ENCODE measurements at regions not wholly inside any gene's neighbourhood (a gene's known extent, or its start where the extent isn't known, plus 50 kb on each side); places are given as distances from the start of the nearest gene placed in this dataset.
"Not testable (repeated sequence)": the region's sequence is repeated elsewhere in the genome, so short reads cannot be mapped to it uniquely, and the experiment has no call there.

- DNase-seq = no peak
Measured at GRCh38 chr3:194189243-194189791, 53.4 kb downstream of the HES1 start.

DNA sequence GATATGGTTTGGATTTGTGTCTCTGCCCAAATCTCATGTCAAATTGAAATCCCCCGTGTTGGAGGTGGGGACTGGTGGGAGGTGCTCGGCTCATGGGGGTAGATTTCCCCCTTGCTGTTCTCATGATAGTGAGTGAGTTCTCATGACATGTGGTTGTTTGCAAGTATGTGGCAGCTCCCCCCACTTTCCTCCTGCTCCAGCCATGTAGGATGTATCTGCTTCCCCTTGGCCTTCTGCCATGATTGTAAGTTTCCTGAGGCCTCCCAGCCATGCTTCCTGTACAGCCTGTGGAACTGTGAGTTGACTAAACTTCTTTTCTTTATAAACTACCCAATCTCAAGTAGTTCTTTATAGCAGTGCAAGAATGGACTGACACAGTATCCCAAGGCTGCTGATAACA lies 55.9 kb downstream of the HES1 start:
- not testable (repeated sequence) for DNase-seq

- no peak for DNase-seq
Measured at GRCh38 chr3:194194051-194194756, 58.3 kb downstream of the HES1 start.

- no peak for DNase-seq
Measured at GRCh38 chr3:194194757-194195085, 58.8 kb downstream of the HES1 start.

DNA sequence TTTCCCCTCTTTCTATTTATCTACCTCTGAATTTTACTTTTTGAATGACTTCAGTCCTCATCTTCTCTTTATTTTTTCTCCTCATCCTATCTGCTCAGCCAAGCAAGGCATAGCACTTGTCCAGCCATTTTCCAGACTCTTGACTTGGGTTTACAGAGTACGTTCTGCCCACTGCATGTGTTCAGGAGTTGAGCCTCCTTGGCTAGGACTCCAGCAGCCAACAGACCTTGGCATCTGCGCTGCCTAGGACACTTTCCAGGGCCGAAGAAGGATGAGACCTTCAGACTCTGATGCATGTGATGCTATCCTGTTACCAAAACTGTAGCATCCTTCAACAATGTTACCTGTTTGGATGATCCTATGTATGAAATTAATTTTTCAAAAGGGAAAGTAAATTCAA lies 59.7 kb downstream of the HES1 start:
- DNase-seq = no peak

DNA sequence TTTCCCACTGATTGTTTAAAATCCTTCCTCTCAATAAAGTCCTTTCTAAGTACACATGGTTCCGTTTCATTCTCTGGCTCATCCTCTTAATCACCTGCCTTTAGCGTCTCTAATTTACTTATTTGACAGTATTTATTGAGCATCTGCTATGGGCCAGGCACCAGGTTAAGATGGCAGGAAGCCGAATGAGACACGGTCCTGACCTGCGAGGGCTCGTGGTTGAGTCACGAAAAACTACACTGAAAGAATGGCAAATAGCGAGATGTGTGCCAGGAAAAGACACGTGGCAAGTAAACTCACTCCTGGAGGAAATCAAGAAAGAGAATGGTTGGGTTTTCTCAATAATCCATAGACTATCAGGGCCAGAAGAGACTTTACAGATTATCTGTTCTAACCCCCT lies 60.9 kb downstream of the HES1 start:
- DNase-seq = no peak

DNA sequence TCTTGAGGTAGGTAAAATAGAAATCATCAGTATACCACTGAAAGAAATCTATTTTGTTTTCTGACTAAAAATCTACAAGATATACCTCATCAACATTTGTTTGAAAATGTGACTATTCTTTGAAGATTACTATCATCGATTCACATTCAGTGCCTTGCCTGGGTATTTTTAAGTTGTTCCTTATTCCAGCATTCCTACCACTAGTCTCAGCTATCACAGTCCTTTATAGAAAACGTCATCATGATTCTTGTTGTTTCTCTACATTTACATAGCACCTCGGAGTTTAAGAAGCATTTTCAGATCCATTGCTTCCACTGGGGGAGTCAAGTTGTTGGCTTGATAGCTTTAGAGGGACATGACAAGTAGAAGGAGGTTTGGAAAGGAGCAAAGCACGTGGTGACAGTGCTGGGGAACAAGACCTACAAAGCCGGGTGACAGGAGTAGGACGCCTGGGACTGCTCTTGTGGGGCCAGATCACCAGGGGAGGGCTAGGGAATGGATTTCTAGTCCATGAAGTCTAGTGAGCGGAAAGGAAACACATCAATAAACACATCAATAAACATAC lies 61.5 kb downstream of the HES1 start:
- DNase-seq = no peak

DNA sequence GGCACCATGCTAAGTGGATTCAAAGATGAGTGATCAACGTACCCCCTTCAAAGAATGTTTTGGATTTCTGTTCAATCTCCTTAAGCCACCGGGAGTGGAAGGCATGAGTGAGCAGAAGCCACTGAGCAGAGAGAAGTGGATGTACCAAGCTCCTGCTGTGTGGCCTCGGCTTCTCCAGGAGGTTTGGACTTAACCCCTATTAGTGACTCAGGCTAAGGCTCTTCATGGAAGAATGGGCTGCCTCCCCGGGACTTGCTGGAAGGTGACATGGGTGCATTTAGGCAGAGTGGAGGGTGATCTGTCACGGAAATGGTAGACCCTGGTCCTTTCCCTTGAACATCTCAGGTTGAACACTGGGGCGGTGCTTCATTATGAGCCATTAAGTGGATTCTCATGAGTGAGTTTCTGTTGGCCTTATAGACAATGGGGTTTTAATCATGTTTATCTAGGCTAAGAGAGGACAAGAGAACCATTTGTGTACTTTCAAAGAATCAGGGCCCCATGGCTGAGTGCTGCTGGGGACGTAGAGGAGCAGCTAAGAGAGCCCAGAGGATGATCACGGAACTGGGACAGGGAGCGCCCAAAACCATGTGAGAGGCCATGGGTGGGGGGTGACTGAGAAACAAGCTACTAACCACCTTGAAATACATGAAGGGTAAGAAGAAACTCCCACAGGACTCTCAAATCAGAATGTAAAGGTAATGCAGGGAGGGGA lies 62.2 kb downstream of the HES1 start:
- no peak for DNase-seq

GRCh38 chr3:194198938-194199337 lies 63.0 kb downstream of the HES1 start:
- no peak for DNase-seq

DNA sequence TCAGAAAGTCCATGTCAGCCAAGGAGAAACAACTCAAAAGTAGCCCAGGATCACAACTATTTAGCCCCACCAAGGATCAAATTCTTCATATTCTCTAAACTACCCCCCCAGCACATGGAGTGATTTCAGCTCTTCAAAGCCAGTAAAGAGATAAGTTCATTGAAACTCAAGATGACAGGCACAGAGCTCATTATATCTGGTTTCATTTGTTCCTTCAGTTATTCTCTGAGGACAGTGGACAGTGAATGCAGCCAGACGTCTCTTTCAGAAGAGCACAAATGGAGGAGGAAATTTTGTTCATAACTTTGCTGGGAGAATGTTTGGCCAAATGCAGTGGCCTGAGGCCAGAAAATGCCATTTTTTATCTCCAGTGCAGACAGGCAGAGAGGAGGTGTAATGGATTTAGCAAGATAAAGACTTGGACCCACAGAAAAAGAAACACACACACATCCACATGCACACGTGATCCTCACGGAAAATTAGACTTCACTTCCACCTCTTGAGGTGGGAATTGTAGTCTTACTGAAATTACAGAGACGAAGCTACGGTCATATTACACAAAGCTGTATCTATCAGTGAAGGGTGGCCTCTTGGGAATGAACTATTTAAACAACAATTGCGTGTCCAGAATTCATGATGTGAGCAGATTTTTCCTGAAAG lies 64.6 kb downstream of the HES1 start:
- no peak for DNase-seq

DNA sequence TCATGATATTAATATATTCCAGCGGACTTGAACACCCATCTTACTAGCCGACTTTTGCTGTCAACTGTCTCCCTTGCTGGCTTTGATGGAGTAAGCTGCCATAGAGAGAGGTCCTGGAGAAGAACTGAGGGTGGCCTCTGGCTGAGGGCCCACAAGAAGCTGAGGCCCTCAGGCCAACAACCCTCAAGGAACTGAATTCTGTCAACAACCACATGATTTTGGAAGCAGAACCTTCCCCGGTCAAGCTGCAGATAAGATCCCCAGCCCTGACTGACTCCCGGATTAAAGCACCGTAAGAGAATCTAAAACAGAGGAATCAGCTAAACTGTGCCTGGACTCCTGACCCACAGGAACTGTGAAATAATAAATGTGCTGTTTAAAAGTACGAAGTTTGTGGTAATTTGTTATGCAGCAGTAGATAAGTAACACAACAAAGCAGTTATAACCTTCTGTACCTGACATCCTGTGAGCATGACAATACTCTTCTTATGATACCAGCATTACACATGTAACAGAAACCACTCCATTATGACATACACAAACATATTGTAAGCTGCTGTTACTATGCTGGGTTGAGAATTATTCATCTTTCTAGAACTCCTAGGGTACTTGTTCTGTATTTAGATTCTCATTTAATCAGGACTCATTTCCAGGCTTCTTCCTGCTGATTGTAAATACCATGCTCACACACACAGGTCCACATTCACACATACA lies 66.2 kb downstream of the HES1 start:
- no peak for DNase-seq

GRCh38 chr3:194203482-194204041 lies 67.6 kb downstream of the HES1 start:
- DNase-seq = peak; percentile 36 to 43

DNA sequence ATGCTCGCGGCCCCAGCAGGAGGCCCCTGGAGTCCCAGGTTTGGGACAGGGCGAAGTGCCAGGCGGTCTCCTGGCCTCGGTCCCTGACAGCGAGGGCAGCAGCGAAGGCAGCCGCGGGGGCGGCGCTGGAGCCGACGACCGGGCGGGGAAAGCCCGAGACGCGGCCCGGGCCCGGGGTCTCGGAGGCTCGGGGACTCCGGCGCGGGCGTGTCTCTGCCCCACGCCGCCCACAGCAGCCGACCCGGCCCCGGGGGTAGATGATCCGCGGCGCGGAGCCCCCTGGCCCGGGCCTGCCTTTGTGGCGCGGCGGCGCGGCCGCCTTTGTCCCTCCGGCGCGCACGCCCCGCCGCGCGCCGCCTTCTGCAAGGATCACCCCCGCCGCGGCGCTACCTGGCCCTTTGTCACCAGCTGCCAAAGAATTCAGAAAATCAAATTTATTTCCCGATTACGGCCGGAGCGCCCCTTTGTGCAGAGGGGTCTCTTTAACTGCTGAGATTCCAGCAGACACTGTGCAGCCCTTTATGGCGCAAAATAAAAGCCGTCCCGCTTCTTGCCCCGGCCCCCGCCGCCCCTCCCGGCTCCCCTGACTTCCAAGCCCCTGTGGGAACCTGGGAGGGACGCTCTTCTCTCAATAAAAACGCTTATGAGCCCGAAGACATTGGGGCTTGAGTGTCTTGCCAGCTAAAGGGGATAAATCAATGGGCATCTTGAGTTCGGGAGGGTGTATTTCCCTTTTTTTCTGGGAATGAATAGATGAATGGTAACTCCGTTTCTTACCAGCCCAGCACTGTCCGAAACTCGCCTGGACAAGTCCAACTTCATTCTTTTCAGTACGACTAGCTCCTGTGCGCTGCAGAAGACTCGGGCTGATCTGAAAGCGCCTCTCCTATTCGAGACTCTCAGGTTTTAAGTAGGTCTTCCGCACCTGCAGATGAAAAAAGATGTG lies 68.4 kb downstream of the HES1 start:
- DNase-seq = no peak

DNA sequence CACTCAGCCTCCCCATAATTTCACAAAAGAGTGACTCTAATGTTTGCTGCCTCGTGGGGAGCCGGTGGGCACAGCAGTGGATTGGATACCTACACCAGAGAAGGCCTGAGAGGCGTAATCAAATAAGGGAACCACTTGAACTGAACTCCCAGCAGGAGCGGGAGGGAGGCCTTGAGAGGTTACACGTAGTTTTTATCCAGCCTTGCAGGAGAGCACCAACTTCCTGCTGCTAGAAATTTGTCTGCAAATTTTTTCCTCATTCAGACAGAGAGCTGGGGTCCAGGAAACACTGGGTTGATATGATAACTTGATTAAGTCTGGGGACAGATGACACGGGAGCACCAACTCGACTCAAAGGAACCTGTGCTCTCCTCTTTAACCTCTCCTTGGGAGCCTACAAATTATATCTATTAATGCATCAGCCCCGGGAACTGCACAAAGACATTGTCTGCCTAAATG lies 69.8 kb downstream of the HES1 start:
- peak; percentile 72 to 78 for DNase-seq

GRCh38 chr3:194206320-194206719 lies 70.4 kb downstream of the HES1 start:
- no peak for DNase-seq

DNA sequence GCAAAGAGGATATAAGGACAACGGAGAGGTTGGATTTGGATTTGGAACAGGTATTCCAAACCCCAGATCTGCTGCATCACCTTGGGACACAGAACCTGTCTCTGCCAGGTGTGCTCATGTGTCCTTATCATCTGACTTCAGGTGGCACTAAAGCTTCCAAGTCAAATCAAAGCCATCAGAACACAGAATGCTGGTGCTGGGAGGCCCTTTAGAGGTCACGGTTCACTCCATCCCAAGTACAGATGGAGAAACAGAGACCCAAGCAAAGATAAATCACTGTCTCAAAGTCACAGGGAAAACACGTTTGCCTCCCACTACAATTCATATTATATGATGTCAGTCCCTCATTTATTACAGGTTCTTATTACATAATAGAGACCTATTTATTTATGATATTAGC lies 72.8 kb downstream of the HES1 start:
- DNase-seq = no peak

DNA sequence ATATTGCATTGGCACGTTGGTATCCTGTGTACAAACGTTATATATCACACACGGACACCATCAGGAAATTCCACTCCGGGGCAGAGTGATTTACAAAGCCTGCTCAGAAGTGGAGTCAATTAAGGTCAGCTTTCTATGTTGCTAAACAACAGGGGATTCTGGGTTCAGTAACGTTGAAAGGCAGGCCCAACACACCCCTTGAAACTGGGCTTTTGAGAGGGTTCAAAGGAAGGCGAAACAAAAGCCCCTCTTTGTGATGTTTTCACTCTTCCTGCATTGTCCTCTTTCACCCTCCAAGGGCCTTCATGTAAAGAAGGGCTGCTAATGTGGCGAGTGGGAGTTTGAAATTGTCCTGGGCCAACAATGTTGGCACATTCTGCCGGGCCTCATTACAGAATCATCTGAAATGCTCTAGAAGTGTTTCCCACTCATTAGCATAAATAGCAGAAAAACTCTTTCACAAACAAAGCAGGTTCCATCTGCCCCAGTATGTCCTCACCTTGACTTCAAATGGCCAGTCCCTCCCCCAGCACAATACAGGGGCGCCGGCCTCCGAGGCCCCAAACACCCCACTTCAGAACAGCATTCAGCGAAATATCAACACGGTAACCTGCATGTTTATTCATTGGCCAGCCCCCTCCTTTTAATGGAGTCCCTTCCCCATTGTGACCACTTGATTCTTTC lies 76.4 kb downstream of the HES1 start:
- DNase-seq = no peak

DNA sequence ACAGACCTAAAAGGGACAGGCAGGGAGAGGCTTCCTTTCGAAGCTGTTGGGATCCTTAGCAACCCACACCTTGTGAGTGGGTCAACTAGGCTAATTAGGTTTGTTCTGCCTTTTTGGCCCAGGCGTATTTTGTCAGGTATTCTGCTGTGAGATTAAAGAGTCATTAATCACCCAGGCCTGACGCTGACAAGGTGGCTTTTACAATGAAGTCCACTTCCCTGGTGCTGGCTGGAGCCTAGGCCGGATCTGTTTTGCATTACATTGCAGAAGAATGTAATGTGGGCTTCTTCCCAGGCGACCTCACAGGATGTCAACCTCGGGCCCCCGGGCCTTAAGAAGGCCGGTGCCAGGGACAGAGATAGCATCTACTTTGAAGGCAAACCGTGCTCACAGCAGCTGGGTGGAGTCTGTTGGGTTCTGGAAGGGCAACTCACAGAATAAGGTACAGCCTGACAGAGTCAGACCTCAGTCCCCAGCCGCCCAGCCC lies 76.9 kb downstream of the HES1 start:
- no peak for DNase-seq

- no peak for DNase-seq
Measured at GRCh38 chr3:194215392-194215791, 79.4 kb downstream of the HES1 start.

GRCh38 chr3:194218646-194219453 lies 82.9 kb downstream of the HES1 start:
- no peak for DNase-seq
